Smooth muscle cell of the brain vasculature (primary cell): ENCODE measurements at regions not wholly inside any gene's neighbourhood (a gene's known extent, or its start where the extent isn't known, plus 50 kb on each side); places are given as distances from the start of the nearest gene placed in this dataset.

ENCODE experiments used
- DNase-seq: peaks from one replicate; pipeline ENCODE4 v3.0.0-alpha.2; 2012; ENCODE audit warnings: low read depth, low spot score

DNA sequence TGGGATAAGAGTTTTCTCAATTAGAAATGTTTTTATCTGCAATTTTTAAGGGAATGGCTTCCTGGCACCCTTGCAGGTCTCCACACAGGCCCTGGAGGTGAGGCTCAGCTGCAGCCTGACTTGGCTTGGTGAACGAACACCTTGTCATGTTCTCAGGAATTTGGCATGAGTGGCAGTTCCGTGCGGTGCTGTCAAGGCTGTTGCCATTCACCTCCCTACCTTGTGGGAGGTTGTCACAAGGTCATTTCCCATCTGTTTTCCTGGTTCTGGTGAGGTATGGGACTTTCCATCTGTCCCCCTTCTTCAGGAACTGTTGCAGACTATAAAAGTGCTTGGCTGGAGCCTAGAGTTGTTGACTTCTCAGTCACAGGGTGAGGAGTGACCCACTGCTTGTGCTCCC is 82.9 kb downstream of the ELOVL4 start:
- no peak for DNase-seq

- no peak for DNase-seq
These were observed 83.4 kb downstream of the ELOVL4 start for GRCh38 chr6:79864001-79864400.

- no peak for DNase-seq
These were observed 83.8 kb downstream of the ELOVL4 start for GRCh38 chr6:79863566-79863965.

GRCh38 chr6:79862711-79863110 is 84.6 kb downstream of the ELOVL4 start:
- DNase-seq, result no peak

- DNase-seq, result no peak
These were observed 85.2 kb downstream of the ELOVL4 start for GRCh38 chr6:79862126-79862525.

GRCh38 chr6:79861023-79861422 is 86.3 kb downstream of the ELOVL4 start:
- DNase-seq, result no peak

GRCh38 chr6:79847426-79847825 is 99.9 kb downstream of the ELOVL4 start:
- no peak for DNase-seq

GRCh38 chr6:79842376-79843040 is 104.8 kb downstream of the ELOVL4 start:
- DNase-seq, result no peak

DNA sequence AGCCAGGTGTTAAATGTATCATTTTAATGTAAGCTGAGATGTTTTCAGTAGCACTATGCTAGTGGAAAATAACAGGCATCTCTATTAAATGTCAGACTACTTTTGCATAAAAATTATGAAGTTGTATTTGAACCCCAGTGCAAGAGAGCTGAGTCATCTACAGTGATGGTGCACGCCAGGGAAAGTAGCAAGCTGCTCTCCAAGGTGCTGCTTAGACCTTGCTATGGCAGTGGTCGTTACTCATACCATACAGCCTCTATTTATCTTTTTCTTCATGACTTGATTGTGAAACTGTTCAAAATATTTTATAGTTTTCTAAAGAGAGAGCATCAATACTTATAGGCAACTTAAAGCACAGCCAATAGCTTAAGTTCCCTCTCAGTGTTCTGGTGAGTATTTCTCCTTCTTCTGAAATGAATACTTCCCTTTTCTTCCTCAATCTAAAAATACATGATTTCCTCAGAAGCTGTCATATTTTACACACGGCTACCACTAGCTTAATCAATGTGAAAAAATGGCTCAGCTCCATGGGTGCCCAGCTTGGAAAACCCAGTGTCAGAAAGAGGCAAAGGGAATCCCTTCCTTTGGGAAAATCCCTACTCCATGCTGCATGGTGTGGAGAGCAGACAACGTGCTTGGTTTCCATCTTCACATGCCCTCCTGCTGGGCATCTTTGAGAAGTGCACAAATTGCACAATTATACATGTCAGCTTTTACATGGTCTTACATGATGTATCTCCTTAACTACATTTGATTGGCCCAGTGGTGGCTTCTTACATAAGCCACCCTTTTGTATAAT is 105.6 kb downstream of the ELOVL4 start:
- no peak for DNase-seq

- no peak for DNase-seq
These were observed 108.5 kb downstream of the ELOVL4 start for GRCh38 chr6:79838851-79839250.

- DNase-seq, result no peak
These were observed 113.4 kb downstream of the ELOVL4 start for GRCh38 chr6:79833964-79834284.

GRCh38 chr6:79833264-79833963 is 113.9 kb downstream of the ELOVL4 start:
- no peak for DNase-seq

DNA sequence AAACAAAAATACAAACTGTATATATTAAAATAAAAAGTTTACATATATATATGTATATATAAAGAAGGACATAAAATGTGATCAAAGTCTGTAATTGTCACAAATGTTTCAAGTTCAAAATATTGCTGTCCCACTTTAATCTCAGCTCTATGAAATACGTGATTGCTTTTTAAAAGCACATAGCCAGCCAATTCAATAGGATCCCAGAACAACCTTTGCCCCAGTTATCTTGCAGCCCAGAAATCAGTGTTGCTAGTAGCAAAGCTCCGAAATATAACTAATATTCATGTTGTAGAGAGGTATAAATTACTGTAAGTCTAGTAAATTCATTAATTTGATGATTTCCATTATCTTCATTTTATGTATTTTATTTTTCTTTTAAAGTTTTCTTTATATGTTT is 114.6 kb downstream of the ELOVL4 start:
- no peak for DNase-seq

GRCh38 chr6:79824202-79824601 is 123.2 kb downstream of the ELOVL4 start:
- DNase-seq, result no peak

DNA sequence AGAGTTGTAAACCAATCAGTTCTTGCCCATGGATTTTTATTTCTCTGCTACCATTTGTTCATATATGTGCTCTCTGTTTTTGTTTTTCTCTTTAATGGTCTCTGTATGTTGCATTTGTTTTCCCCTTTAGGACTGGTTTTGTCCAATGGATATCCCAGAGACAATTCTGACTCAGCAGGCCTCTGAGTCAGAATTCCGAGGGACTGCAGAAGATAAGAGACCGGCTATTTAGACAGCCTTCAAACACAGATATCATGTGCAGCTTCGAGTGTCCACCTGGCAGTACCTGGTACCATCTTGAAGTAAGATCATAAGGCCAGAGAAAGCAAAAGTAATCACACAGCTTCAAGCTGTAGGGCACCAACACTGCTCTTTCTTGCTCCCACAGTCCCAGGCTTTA is 125.5 kb downstream of the ELOVL4 start:
- DNase-seq, result no peak

GRCh38 chr6:79818471-79818870 is 128.9 kb downstream of the ELOVL4 start:
- no peak for DNase-seq

- no peak for DNase-seq
These were observed 132.4 kb downstream of the ELOVL4 start for GRCh38 chr6:79814940-79815339.

DNA sequence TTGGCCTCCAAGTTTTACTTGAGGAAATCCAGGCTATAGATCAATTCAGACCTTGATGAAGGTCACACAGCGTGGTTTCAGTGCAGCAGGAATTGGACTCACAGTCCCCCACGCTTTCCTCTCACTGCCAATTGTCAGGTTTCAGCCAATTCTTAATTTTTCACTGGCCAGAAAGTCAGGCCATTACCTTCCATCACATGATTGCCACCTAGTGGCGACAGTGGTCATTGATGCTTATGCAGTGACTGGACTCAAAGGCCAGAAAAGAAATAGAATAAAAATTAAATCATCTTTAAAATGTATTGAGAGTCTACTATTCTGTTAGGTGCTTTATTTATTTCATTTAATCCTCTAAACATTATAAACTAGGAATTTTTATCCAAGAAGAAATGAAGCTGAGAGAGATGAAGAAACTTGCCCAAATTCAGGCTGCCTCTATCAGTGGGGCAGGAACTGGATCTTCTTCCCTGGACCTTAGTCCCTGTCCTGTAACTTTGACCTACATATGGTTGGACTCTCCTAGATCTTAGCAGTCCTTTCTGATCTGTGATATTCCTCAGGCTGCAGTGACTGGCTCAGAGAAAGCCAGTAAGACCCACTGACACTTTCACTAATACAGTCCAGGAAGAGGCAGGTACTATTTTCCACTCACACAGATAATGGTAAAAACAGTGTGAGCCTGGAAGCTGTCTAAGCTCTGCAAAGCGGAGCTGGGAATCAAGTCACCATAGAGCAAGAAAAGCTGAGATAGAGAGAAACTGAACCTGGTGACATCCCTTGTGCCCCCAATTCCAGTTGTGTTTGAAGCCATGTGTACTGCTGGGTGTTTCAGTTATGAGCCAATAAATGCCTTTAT is 133.3 kb downstream of the ELOVL4 start:
- DNase-seq, result peak; percentile 35

DNA sequence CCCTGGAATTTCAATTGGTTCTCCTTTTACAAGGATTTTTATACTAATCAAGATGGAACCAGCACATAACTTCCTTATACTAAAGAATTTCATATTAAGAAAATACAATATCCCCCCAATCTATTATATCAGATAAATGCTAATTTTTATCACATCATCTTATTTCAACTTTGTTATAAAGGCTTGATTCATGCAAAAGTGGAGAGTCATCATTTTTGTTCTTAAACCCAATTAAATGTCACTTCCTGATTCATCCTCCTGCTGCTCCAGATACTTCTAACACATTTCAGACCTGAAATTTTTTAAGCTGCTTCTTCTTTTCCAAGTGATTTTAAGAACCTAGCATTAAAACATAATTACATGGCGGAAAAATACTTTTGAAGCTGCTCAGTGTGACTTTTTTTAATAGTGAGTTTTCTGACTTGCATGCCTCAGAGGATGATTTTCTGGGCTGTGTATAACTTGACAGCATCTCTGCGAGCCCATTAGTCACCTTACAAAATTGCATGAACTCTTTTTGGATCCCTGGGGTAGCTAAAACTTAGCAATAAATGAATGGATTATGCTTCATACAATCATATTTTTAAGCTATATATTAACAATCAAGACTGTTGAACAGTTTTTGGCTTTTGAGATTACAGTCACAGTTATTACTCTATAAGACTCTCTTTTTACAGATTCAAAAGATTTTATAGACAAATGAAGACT is 134.1 kb downstream of the ELOVL4 start:
- DNase-seq, result no peak

DNA sequence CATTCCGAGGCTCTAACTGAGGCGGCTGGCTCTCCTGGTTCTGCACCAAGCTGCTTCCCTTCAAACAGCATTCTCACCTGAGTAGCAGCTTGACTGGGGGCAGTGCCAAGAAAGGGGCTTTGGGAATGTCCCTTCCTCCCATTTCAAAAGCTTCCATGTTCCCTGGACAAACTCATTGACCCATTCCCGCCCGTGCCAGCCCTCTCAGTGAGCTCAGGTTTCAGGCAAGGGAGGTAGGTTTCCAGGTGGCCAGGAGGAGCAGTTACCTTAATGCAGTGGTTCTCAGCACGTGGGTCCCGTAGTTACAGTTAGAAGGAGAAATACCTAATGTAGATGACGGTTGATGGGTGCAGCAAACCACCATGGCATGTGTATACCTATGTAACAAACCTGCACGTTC is 135.2 kb downstream of the ELOVL4 start:
- no peak for DNase-seq

GRCh38 chr6:79810871-79811270 is 136.5 kb downstream of the ELOVL4 start:
- no peak for DNase-seq
